Cardiac septum (tissue), 1 donor: ENCODE measurements at regions not wholly inside any gene's neighbourhood (a gene's known extent, or its start where the extent isn't known, plus 50 kb on each side); places are given as distances from the start of the nearest gene placed in this dataset.
A peak's percentile ranks its signal among the peaks of the same experiment; 100 is the strongest.
"Not testable (repeated sequence)": the region's sequence is repeated elsewhere in the genome, so short reads cannot be mapped to it uniquely, and the experiment has no call there.

Experiments used
- DNase-seq: peaks from one replicate; pipeline ENCODE4 v3.0.0-alpha.2; 2020; ENCODE audit warnings: low spot score
- intact Hi-C: fragments of 100-400 bp; cut with DNase I; formaldehyde crosslinking; loops from one replicate; pipeline ENCODE4 v1.14.0; 2022
- donor health status: DM: no; HTN: no; CAD: no.

- DNase-seq: peak; percentile 63
- intact Hi-C loops: no loop called here
Measured at GRCh38 chr6:44021589-44022295, 105.5 kb downstream of the MRPL14 start.

GRCh38 chr6:44020664-44021425 is 106.4 kb downstream of the MRPL14 start:
- no peak for DNase-seq
- intact Hi-C loops: no loop called here

- peak; percentile 62 for DNase-seq
- intact Hi-C loops: no loop called here
Measured at GRCh38 chr6:44020148-44020547, 107.1 kb downstream of the MRPL14 start.

- intact Hi-C loops, DNase-seq: not testable (repeated sequence)
Measured at GRCh38 chr6:44017307-44017706, 109.9 kb downstream of the MRPL14 start.

- no peak for DNase-seq
- intact Hi-C loops: no loop called here
Measured at GRCh38 chr6:44016131-44016870, 111.0 kb downstream of the MRPL14 start.

DNA sequence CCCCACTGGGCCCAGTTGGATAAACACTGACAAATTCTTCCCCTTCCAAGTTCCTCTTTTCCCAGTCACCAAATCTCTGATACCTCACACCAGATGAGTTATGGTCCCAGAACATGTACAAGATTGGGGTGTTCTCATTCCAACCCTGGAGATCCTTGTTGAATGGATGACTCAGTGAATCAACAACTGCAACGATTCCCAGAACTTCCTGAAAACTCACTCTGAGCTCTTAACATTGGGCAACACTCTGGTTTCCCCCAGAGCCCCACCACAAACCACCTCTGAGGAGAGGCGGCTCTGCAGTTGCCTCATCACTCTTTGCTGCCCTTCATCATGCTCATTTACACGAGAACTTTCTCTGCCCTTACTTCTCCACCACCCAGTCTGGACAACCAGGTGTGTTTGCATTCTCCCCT is 115.2 kb downstream of the MRPL14 start:
- no peak for DNase-seq
- intact Hi-C loops: no loop called here

- DNase-seq: no peak
- intact Hi-C loops: no loop called here
Measured at GRCh38 chr6:44011350-44011920, 115.8 kb downstream of the MRPL14 start.

DNA sequence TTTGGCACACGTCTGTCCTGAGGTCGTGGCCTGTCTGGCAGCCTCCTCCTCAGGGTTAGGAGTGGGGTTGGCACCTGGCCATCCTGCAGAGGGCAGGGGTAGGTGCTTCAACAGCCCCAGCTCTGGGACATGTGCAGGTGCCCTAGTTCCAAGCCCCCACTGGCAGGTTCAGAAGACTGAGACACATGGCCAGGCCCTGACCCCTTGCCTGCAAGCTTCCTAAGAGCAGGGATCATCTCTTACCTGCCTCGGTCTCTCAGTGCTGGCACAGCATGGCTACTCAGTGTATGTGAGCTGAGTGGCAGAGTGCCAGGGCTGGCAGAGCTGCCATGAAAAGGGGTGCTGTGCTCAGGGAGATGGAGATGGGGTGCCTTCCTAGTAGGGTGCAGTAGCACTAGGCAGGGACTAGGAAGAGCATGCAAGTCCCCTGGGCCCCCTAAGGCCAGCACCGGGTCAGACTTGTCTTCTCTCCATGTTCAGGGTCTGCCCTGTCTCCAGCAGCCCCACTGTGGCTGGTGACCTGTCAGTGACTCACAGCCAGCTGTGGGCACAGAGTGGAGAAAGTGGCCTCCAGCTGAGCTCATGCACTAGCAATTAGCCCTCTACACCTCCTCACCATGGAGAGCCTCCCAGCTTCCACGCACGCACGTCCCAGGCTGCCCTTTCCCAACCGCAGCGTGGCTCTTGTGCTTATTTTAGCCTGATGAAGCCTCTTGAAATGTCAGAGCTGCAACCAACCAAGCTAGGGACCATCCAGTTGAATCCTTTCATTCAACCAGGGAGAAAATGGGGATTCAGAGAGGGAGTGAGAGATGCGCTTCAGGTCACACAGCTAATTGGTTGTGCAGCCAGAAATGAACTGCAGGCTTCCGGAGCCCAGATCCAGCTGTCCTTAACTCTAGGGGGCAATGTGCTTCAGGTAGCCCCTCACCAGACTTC is 116.6 kb downstream of the MRPL14 start:
- DNase-seq: peak; percentile 74
- intact Hi-C loops: no loop called here

DNA sequence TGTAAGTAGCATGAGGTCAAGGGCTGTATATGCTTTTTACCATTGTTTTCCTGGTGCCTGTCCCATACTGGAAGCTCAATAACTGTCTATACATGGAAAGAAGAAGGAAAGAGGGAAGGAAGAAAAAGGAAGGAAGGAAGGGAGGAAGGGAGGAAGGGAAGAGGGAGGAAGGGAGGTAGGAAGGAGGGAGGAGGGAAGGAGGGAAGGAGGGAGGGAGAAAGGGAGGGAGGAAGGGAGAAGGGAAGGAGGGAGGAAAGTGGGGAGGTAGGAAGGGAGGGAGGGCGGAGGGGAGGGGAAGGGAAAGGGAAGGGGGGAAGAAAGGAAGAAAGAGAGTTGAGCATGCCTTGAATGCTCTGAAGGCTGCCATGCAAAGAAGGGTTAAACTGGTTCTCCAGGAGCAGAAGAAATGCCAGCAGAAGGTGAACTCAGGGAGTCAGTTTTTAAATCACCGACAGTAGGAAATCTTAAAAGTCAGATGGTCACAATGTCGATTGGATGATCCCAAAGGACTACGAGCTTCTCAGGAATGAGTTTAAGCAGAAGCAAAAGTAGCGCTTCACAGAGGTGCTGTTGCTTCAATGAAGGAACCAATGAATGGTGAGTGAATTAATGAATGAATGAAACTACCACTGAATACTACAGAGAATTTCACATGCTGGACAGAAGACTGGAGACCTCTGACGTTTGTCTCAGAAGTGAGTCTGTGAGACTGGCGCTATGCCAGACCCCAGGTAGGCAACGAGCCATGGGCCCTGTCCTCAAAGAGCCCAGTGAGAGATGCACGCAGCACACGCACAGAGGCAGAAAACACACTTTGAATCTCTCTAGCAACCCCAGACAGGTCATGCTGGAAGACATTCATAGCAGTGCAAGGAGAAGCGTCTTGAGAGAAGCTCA is 117.6 kb downstream of the MRPL14 start:
- intact Hi-C loops: loop anchor here (5.0 kb wide), 2 partner anchors 38 to 53 kb away; no protein-coding TSS in a partner anchor
- DNase-seq: peak; percentile 64

DNA sequence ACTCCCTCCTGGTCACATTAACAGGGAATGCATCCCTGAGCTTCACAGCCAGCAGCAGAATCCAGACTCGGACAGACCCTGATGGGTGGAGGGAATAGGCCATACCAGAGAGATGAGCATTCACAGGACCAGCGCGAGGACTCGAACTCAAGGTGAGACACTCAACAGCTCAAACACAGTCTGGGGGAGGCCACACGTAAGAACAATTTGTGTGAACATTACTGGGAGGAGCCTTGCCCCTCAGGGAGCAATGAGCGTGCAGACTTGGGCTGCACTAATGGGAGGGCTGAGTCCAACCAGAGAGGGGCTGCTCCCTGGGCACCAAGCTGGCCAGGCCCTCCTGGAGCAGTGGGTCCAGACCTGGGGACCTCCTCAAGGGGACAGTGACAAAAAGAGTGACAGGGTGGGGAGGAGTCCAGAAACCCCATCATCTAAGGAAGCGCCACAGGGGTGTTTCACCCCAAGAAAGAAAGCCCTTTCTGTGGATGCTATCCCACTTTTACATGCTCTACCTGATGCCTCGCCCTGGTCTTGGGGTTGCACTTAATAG is 118.4 kb downstream of the MRPL14 start:
- intact Hi-C loops: loop anchor here (5.0 kb wide), 2 partner anchors 38 to 53 kb away; no protein-coding TSS in a partner anchor

GRCh38 chr6:44007818-44008621 is 119.2 kb downstream of the MRPL14 start:
- peak; percentile 51 for DNase-seq

More for the DNA sequence above, 118.4 kb downstream of the MRPL14 start:
- DNase-seq: peak; percentile 54

DNA sequence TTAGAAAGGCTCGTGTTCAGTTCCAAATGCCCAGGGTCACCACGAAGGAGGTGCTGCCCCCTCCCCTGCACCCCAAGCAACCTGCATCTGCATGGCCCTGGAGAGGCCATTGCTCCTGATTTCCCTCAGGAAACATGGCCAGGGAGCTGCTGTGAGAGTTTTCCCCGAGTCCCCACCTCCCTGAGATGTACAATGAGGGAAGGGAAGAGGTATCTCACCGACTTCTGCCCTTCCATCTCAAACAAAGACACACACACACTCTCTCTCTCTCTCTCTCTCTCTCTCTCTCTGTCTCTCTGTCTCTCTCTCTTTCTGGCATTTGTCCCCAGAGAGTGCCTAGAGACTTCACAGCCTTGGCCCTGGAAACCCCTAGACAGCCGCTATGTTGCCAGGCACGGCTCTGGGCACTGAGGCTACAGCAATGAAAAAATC is 120.4 kb downstream of the MRPL14 start:
- intact Hi-C loops: loop anchor here (5.0 kb wide), 2 partner anchors 40 to 55 kb away; no protein-coding TSS in a partner anchor
- peak; percentile 44 for DNase-seq

More at GRCh38 chr6:44007818-44008621, 119.2 kb downstream of the MRPL14 start:
- intact Hi-C loops: loop anchor here (5.0 kb wide), 2 partner anchors 39 to 54 kb away; no protein-coding TSS in a partner anchor

GRCh38 chr6:44006123-44006871 is 121.0 kb downstream of the MRPL14 start:
- intact Hi-C loops: loop anchor here (5.0 kb wide), 2 partner anchors 41 to 56 kb away; no protein-coding TSS in a partner anchor

GRCh38 chr6:44005507-44005903 is 121.7 kb downstream of the MRPL14 start:
- intact Hi-C loops: loop anchor here (5.0 kb wide), 2 partner anchors 42 to 57 kb away; no protein-coding TSS in a partner anchor
- no peak for DNase-seq

More at GRCh38 chr6:44006123-44006871, 121.0 kb downstream of the MRPL14 start:
- peak; percentile 43 for DNase-seq
